SHP77 (cell line): ENCODE measurements at regions not wholly inside any gene's neighbourhood (a gene's known extent, or its start where the extent isn't known, plus 50 kb on each side); places are given as distances from the start of the nearest gene placed in this dataset.

Experiments used
- DNase-seq, 2 experiments: peaks; one replicate each; lab custom pipeline; 2025; lab: John Stamatoyannopoulos, UW

GRCh38 chr10:31754803-31755624 is 173.6 kb downstream of the ARHGAP12 start:
- DNase-seq: no peak

- no peak for DNase-seq
These were observed 174.9 kb downstream of the ARHGAP12 start for GRCh38 chr10:31753681-31754080.

GRCh38 chr10:31752170-31752569 is 176.5 kb downstream of the ARHGAP12 start:
- DNase-seq: no peak

GRCh38 chr10:31751738-31752080 is 176.9 kb downstream of the ARHGAP12 start:
- no peak for DNase-seq

- no peak for DNase-seq
These were observed 177.4 kb downstream of the ARHGAP12 start for GRCh38 chr10:31751051-31751737.

- DNase-seq: peak; percentile 52 to 76
These were observed 178.4 kb downstream of the ARHGAP12 start for GRCh38 chr10:31749981-31750840.

GRCh38 chr10:31749301-31749700 is 179.3 kb downstream of the ARHGAP12 start:
- DNase-seq: peak; percentile 73 to 86

GRCh38 chr10:31745612-31746376 is 182.8 kb downstream of the ARHGAP12 start:
- DNase-seq: peak; percentile 12 to 46

- no peak for DNase-seq
These were observed 184.6 kb downstream of the ARHGAP12 start for GRCh38 chr10:31744025-31744424.

- DNase-seq: no peak
These were observed 186.4 kb downstream of the ARHGAP12 start for GRCh38 chr10:31742255-31742654.

GRCh38 chr10:31741473-31741872 is 187.2 kb downstream of the ARHGAP12 start:
- no peak for DNase-seq

- no peak for DNase-seq
These were observed 188.9 kb downstream of the ARHGAP12 start for GRCh38 chr10:31739711-31740110.

GRCh38 chr10:31739146-31739545 is 189.5 kb downstream of the ARHGAP12 start:
- no peak for DNase-seq

- no peak for DNase-seq
These were observed 196.9 kb downstream of the ARHGAP12 start for GRCh38 chr10:31731711-31732110.

GRCh38 chr10:31730776-31731175 is 197.9 kb downstream of the ARHGAP12 start:
- no peak for DNase-seq

GRCh38 chr10:31728698-31729224 is 199.9 kb downstream of the ARHGAP12 start:
- DNase-seq: no peak

- no peak for DNase-seq
These were observed 203.2 kb downstream of the ARHGAP12 start for GRCh38 chr10:31725436-31725835.

GRCh38 chr10:31724296-31724695 is 204.3 kb downstream of the ARHGAP12 start:
- DNase-seq: no peak

GRCh38 chr10:31723106-31723750 is 205.4 kb downstream of the ARHGAP12 start:
- no peak for DNase-seq

GRCh38 chr10:31721096-31721495 is 207.5 kb downstream of the ARHGAP12 start:
- no peak for DNase-seq

GRCh38 chr10:31720546-31720945 is 208.1 kb downstream of the ARHGAP12 start:
- DNase-seq: no peak
